Endothelial cell (in vitro differentiated cells): ENCODE measurements at regions not wholly inside any gene's neighbourhood (a gene's known extent, or its start where the extent isn't known, plus 50 kb on each side); places are given as distances from the start of the nearest gene placed in this dataset.

Source experiments
- DNase-seq: peaks from one replicate; pipeline ENCODE4 v3.0.0; 2021; ENCODE audit warnings: low spot score
- H3K27ac Mint-ChIP-seq: one replicate; pipeline ENCODE4 v1.8.0; 2021; ENCODE audit warnings: mixed read lengths, inconsistent platforms; ENCODE audit not compliant: unreplicated experiment
- H3K27me3 Mint-ChIP-seq: one replicate; pipeline ENCODE4 v1.8.0; 2021; ENCODE audit warnings: mild to moderate bottlenecking, moderate library complexity, mixed read lengths, inconsistent platforms; ENCODE audit not compliant: unreplicated experiment
- H3K36me3 Mint-ChIP-seq: one replicate; pipeline ENCODE4 v1.8.0; 2021; ENCODE audit warnings: mild to moderate bottlenecking, low read depth, mixed read lengths, inconsistent platforms; ENCODE audit not compliant: unreplicated experiment
- H3K4me1 Mint-ChIP-seq: one replicate; pipeline ENCODE4 v1.8.0; 2021; ENCODE audit warnings: mild to moderate bottlenecking, mixed read lengths, inconsistent platforms; ENCODE audit not compliant: unreplicated experiment
- H3K4me3 Mint-ChIP-seq: one replicate; pipeline ENCODE4 v1.8.0; 2021; ENCODE audit warnings: mild to moderate bottlenecking, mixed read lengths, inconsistent platforms; ENCODE audit not compliant: unreplicated experiment
- H3K9me3 Mint-ChIP-seq: one replicate; pipeline ENCODE4 v1.8.0; 2021; ENCODE audit warnings: mixed read lengths, inconsistent platforms; ENCODE audit not compliant: unreplicated experiment
- CTCF ChIP-seq: fragments of 200-600 bp; sonication (generic); IDR thresholded peaks from one replicate; pipeline ENCODE4 v1.5.0; 2021; ENCODE audit warnings: antibody characterized with exemption; ENCODE audit not compliant: unreplicated experiment

- no peaks in the 10 kb centered on the region for H3K36me3 Mint-ChIP-seq
- TF ChIP-seq CTCF, result no peak
- H3K4me3 Mint-ChIP-seq, result no peak overlapping the region
- H3K9me3 Mint-ChIP-seq, result no peaks in the 10 kb centered on the region
- DNase-seq, result no peak
- H3K4me1 Mint-ChIP-seq, result no peaks in the 10 kb centered on the region
- H3K27ac Mint-ChIP-seq, result no peak overlapping the region
- H3K27me3 Mint-ChIP-seq, result no peaks in the 10 kb centered on the region
Measured at GRCh38 chr12:114096461-114096860, 130.3 kb upstream of the RBM19 start.

- TF ChIP-seq CTCF, result no peak
- H3K27ac Mint-ChIP-seq, result no peak overlapping the region
- no peaks in the 10 kb centered on the region for H3K36me3 Mint-ChIP-seq
- DNase-seq, result no peak
- no peak overlapping the region for H3K4me3 Mint-ChIP-seq
- H3K9me3 Mint-ChIP-seq, result no peaks in the 10 kb centered on the region
- H3K27me3 Mint-ChIP-seq, result no peaks in the 10 kb centered on the region
- H3K4me1 Mint-ChIP-seq, result no peaks in the 10 kb centered on the region
Measured at GRCh38 chr12:114093520-114093919, 127.4 kb upstream of the RBM19 start.

GRCh38 chr12:114092981-114093380 is 126.9 kb upstream of the RBM19 start:
- TF ChIP-seq CTCF, result no peak
- H3K27me3 Mint-ChIP-seq, result no peaks in the 10 kb centered on the region
- no peak for DNase-seq
- no peak overlapping the region for H3K27ac Mint-ChIP-seq
- H3K36me3 Mint-ChIP-seq, result no peaks in the 10 kb centered on the region
- H3K4me3 Mint-ChIP-seq, result no peak overlapping the region
- no peaks in the 10 kb centered on the region for H3K9me3 Mint-ChIP-seq
- H3K4me1 Mint-ChIP-seq, result no peaks in the 10 kb centered on the region

- Mint-ChIP-seq H3K4me1 (no peaks in the 10 kb centered on the region), H3K36me3 (no peaks in the 10 kb centered on the region), H3K4me3 (no peak overlapping the region), H3K27me3 (no peaks in the 10 kb centered on the region), H3K9me3 (no peaks in the 10 kb centered on the region), H3K27ac (no peak overlapping the region)
- no peak for TF ChIP-seq CTCF
- no peak for DNase-seq
Measured at GRCh38 chr12:114090211-114090610, 124.1 kb upstream of the RBM19 start.

- no peak for DNase-seq
- Mint-ChIP-seq H3K27ac (no peak overlapping the region), H3K4me3 (no peak overlapping the region), H3K36me3 (no peaks in the 10 kb centered on the region), H3K27me3 (no peaks in the 10 kb centered on the region), H3K4me1 (peaks cover 6% of the 10 kb centered on the region), H3K9me3 (no peaks in the 10 kb centered on the region)
- no peak for TF ChIP-seq CTCF
Measured at GRCh38 chr12:114073076-114073475, 107.0 kb upstream of the RBM19 start.
